ENCODE measurements at regions not wholly inside any gene's neighbourhood (a gene's known extent, or its start where the extent isn't known, plus 50 kb on each side); places are given as distances from the start of the nearest gene placed in this dataset.
"Not testable (repeated sequence)": the region's sequence is repeated elsewhere in the genome, so short reads cannot be mapped to it uniquely, and the experiment has no call there.

GRCh38 chr10:30732671-30733070, 103.1 kb upstream of the LYZL2 start:
- DNase-seq (ENCODE audit: low read depth): no peak

GRCh38 chr10:30731963-30732362, 102.4 kb upstream of the LYZL2 start:
- DNase-seq (ENCODE audit: low read depth): no peak

GRCh38 chr10:30730306-30730705, 100.8 kb upstream of the LYZL2 start:
- no peak for DNase-seq (ENCODE audit: low read depth)

GRCh38 chr10:30728766-30729165, 99.2 kb upstream of the LYZL2 start:
- no peak for DNase-seq (ENCODE audit: low read depth)

- no peak for DNase-seq (ENCODE audit: low read depth)
Observed at GRCh38 chr10:30728127-30728526, 98.6 kb upstream of the LYZL2 start.

GRCh38 chr10:30727524-30727923, 98.0 kb upstream of the LYZL2 start:
- no peak for DNase-seq (ENCODE audit: low read depth)

- DNase-seq (ENCODE audit: low read depth): peak; percentile 36
Observed at GRCh38 chr10:30726783-30727414, 97.3 kb upstream of the LYZL2 start.

GRCh38 chr10:30725661-30726060, 96.1 kb upstream of the LYZL2 start:
- no peak for DNase-seq (ENCODE audit: low read depth)

- no peak for DNase-seq (ENCODE audit: low read depth)
Observed at GRCh38 chr10:30724296-30724695, 94.7 kb upstream of the LYZL2 start.

GRCh38 chr10:30722956-30723620, 93.5 kb upstream of the LYZL2 start:
- DNase-seq (ENCODE audit: low read depth): no peak

GRCh38 chr10:30719832-30720231, 90.3 kb upstream of the LYZL2 start:
- DNase-seq (ENCODE audit: low read depth): no peak

GRCh38 chr10:30709700-30710358, 80.3 kb upstream of the LYZL2 start:
- DNase-seq (ENCODE audit: low read depth): no peak

- DNase-seq (ENCODE audit: low read depth): no peak
Observed at GRCh38 chr10:30709229-30709628, 79.7 kb upstream of the LYZL2 start.

GRCh38 chr10:30708234-30708633, 78.7 kb upstream of the LYZL2 start:
- DNase-seq (ENCODE audit: low read depth): no peak

- DNase-seq (ENCODE audit: low read depth): not testable (repeated sequence)
Observed at GRCh38 chr10:30706189-30706588, 76.6 kb upstream of the LYZL2 start.

GRCh38 chr10:30705625-30706149, 76.1 kb upstream of the LYZL2 start:
- no peak for DNase-seq (ENCODE audit: low read depth)

GRCh38 chr10:30705101-30705624, 75.6 kb upstream of the LYZL2 start:
- DNase-seq (ENCODE audit: low read depth): no peak

GRCh38 chr10:30704601-30705100, 75.1 kb upstream of the LYZL2 start:
- DNase-seq (ENCODE audit: low read depth): peak; percentile 32

- DNase-seq (ENCODE audit: low read depth): no peak
Observed at GRCh38 chr10:30704026-30704600, 74.6 kb upstream of the LYZL2 start.

GRCh38 chr10:30703446-30703845, 73.9 kb upstream of the LYZL2 start:
- not testable (repeated sequence) for DNase-seq (ENCODE audit: low read depth)

- no peak for DNase-seq (ENCODE audit: low read depth)
Observed at GRCh38 chr10:30702860-30703259, 73.3 kb upstream of the LYZL2 start.

- peak; percentile 66 for DNase-seq (ENCODE audit: low read depth)
Observed at GRCh38 chr10:30701451-30702173, 72.1 kb upstream of the LYZL2 start.
